ENCODE measurements at regions not wholly inside any gene's neighbourhood (a gene's known extent, or its start where the extent isn't known, plus 50 kb on each side); places are given as distances from the start of the nearest gene placed in this dataset.

GRCh38 chr6:11894212-11894611, 115.6 kb upstream of the ADTRP start:
- no peak overlapping the region for H3K27ac ChIP-seq
- WGBS, 5 donors, result 84 to 95% (median 91%) methylated on average over 1 of the region's 1 CpG
- intact Hi-C loops (cut with DNase I; ENCODE audit: low total_unique reads), result no loop called here
- H3K4me3 ChIP-seq, result no peak overlapping the region
- peaks cover 0 to 10% (median 0%) of the 10 kb centered on the region in 8 donors for H3K9me3 ChIP-seq
- DNase-seq, result no peak
- H3K36me3 ChIP-seq, result no peaks in the 10 kb centered on the region
- TF ChIP-seq POLR2A (IDR thresholded peaks at IDR 0.05), result no peak
- TF ChIP-seq CTCF (IDR thresholded peaks at IDR 0.05 in 8 of 11, conservative IDR thresholded peaks at IDR 0.05 in 3 of 11), result no peak
- no peak for TF ChIP-seq POLR2AphosphoS5 (IDR thresholded peaks at IDR 0.05)
- no peaks in the 10 kb centered on the region for H3K4me1 ChIP-seq
- H3K27me3 ChIP-seq (replicated peaks in 1 of 7), result no peaks in the 10 kb centered on the region

- Histone ChIP-seq H3K4me3 (no peak overlapping the region), H3K27ac (no peak overlapping the region), H3K9me3 (peaks cover 0 to 10% (median 0%) of the 10 kb centered on the region in 8 donors), H3K27me3 (replicated peaks in 1 of 7) (no peaks in the 10 kb centered on the region), H3K36me3 (no peaks in the 10 kb centered on the region), H3K4me1 (no peaks in the 10 kb centered on the region)
- intact Hi-C loops (cut with DNase I; ENCODE audit: low total_unique reads), result no loop called here
- TF ChIP-seq CTCF (IDR thresholded peaks at IDR 0.05 in 8 of 11, conservative IDR thresholded peaks at IDR 0.05 in 3 of 11) (no peak), POLR2AphosphoS5 (IDR thresholded peaks at IDR 0.05) (no peak), POLR2A (IDR thresholded peaks at IDR 0.05) (no peak)
- no peak for DNase-seq
These were observed 112.9 kb upstream of the ADTRP start for GRCh38 chr6:11891547-11891946.

- no peaks in the 10 kb centered on the region for H3K36me3 ChIP-seq
- peaks cover 0 to 10% (median 0%) of the 10 kb centered on the region in 8 donors for H3K9me3 ChIP-seq
- 2 to 95% (median 82%) methylated on average over 1 of the region's 1 CpG for WGBS, 5 donors
- H3K4me1 ChIP-seq, result no peaks in the 10 kb centered on the region
- no peak overlapping the region for H3K4me3 ChIP-seq
- H3K27me3 ChIP-seq (replicated peaks in 1 of 7), result no peaks in the 10 kb centered on the region
- TF ChIP-seq CTCF (IDR thresholded peaks at IDR 0.05 in 8 of 11, conservative IDR thresholded peaks at IDR 0.05 in 3 of 11), result no peak
- no peak for TF ChIP-seq POLR2A (IDR thresholded peaks at IDR 0.05)
- no peak for TF ChIP-seq POLR2AphosphoS5 (IDR thresholded peaks at IDR 0.05)
- intact Hi-C loops (cut with DNase I; ENCODE audit: low total_unique reads), result no loop called here
- DNase-seq, result no peak
- H3K27ac ChIP-seq, result no peak overlapping the region
These were observed 112.2 kb upstream of the ADTRP start for GRCh38 chr6:11890849-11891248.

GRCh38 chr6:11890209-11890608, 111.6 kb upstream of the ADTRP start:
- no peak overlapping the region for H3K27ac ChIP-seq
- no peak overlapping the region for H3K4me3 ChIP-seq
- DNase-seq, result no peak
- H3K9me3 ChIP-seq, result peaks cover 0 to 10% (median 0%) of the 10 kb centered on the region in 8 donors
- H3K36me3 ChIP-seq, result no peaks in the 10 kb centered on the region
- intact Hi-C loops (cut with DNase I; ENCODE audit: low total_unique reads), result no loop called here
- H3K4me1 ChIP-seq, result no peaks in the 10 kb centered on the region
- no peaks in the 10 kb centered on the region for H3K27me3 ChIP-seq (replicated peaks in 1 of 7)
- TF ChIP-seq CTCF (IDR thresholded peaks at IDR 0.05 in 8 of 11, conservative IDR thresholded peaks at IDR 0.05 in 3 of 11), result no peak
- no peak for TF ChIP-seq POLR2AphosphoS5 (IDR thresholded peaks at IDR 0.05)
- no peak for TF ChIP-seq POLR2A (IDR thresholded peaks at IDR 0.05)

All from spleen (tissue), 11 donors.